GM10266 (cell line): ENCODE measurements at regions not wholly inside any gene's neighbourhood (a gene's known extent, or its start where the extent isn't known, plus 50 kb on each side); places are given as distances from the start of the nearest gene placed in this dataset.

ENCODE experiments used
- DNase-seq: peaks from one replicate; pipeline ENCODE4 v3.0.0; 2012; ENCODE audit errors: extremely low spot score
- TF ChIP-seq, protein P1 (sequence below): IDR thresholded peaks from 2 replicates; pipeline ENCODE4 v1.5.1; 2012; ENCODE audit warnings: mild to moderate bottlenecking, low read depth; ENCODE audit not compliant: control insufficient read depth, insufficient read depth; ENCODE audit errors: missing control alignments

GRCh38 chr2:52698408-52698807 lies 1069.2 kb upstream of the CHAC2 start:
- no peak for DNase-seq
- TF ChIP-seq, protein P1, sequence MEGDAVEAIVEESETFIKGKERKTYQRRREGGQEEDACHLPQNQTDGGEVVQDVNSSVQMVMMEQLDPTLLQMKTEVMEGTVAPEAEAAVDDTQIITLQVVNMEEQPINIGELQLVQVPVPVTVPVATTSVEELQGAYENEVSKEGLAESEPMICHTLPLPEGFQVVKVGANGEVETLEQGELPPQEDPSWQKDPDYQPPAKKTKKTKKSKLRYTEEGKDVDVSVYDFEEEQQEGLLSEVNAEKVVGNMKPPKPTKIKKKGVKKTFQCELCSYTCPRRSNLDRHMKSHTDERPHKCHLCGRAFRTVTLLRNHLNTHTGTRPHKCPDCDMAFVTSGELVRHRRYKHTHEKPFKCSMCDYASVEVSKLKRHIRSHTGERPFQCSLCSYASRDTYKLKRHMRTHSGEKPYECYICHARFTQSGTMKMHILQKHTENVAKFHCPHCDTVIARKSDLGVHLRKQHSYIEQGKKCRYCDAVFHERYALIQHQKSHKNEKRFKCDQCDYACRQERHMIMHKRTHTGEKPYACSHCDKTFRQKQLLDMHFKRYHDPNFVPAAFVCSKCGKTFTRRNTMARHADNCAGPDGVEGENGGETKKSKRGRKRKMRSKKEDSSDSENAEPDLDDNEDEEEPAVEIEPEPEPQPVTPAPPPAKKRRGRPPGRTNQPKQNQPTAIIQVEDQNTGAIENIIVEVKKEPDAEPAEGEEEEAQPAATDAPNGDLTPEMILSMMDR: no peak

GRCh38 chr2:52697690-52698089 lies 1069.9 kb upstream of the CHAC2 start:
- no peak for DNase-seq
- TF ChIP-seq, protein P1: no peak

GRCh38 chr2:52695731-52696130 lies 1071.9 kb upstream of the CHAC2 start:
- TF ChIP-seq, protein P1: no peak
- DNase-seq: no peak

DNA sequence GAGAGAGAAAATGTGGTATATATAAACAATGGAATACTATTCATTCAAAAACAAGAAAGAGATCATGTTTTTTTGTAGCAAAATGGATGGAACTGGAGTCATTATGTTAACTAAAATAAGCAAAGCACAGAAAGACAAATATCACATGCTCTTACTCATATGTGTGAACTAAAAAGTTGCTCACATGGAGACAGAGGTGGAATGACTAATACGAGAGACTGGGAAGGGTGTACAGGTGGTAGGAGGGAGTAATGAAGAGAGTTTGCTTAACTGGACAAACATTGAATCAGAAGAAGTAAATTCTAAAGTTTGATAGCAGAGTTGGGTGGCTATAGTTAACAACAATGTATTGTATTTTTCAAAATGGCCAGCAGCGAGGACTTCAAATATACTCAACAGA lies 1080.7 kb upstream of the CHAC2 start:
- TF ChIP-seq, protein P1: no peak
- no peak for DNase-seq

DNA sequence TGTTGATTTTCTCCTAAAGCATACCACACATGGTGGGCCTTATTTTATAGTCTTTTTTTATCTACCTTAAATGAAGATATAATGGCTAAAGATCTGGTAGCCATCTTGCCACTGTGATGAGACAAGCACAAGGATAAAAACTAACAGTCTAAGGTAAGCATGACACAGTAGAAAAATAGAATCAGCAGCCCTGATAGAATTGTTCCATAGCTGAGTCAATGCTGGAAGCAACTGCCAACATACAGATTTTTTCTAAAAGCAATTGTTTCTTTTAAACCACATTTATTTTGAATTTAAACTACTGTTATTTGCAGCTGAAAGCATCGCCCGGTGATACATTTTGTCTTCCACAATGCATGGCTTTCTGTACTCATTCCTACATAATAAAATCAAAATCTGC lies 1091.5 kb upstream of the CHAC2 start:
- DNase-seq: no peak
- TF ChIP-seq, protein P1: no peak

DNA sequence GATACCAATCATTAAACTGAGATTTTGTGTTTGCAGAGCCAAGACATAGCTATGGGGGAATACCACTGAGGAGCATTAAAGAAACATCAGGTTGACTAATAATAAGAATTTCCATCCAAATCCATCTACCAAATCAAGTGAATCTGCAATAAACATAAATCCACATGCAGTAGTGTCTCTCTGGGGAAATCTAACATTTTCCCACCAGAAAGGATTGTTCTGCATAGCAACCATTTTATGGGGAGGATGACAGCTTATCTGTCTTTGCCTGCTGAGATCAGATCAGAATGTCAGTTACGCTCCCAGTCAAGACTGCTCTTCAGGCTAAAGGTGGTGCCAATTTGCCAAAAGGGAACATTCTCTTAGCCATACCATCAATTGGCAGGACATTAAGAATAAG lies 1098.9 kb upstream of the CHAC2 start:
- TF ChIP-seq, protein P1: no peak

DNA sequence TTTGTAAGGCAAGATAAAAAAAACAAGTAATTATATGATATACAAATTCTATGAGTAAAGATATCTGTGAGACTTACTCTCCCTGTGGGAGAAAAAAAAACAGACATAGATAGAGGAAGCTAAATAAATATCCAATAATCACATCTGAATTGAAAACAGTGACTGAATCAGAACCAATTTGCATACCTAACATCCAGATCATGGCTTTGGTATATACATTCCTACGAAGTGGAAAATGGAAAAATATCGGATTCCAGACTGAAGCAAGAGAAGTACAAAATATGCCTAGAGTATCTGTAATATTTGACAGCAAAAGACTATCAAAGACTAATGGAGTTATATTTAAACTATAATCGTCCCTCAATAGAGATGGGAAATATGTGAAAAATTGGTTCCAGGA lies 1108.1 kb upstream of the CHAC2 start:
- no peak for DNase-seq
- TF ChIP-seq, protein P1: no peak

More for the DNA sequence above, 1098.9 kb upstream of the CHAC2 start:
- no peak for DNase-seq

GRCh38 chr2:52658598-52658997 lies 1109.0 kb upstream of the CHAC2 start:
- DNase-seq: no peak
- TF ChIP-seq, protein P1: no peak
